ENCODE measurements at regions not wholly inside any gene's neighbourhood (a gene's known extent, or its start where the extent isn't known, plus 50 kb on each side); places are given as distances from the start of the nearest gene placed in this dataset.

- DNase-seq: no peak
- H3K9me3 Mint-ChIP-seq (ENCODE audit: low read depth): peaks cover 4% of the 10 kb centered on the region
- no peak for ATAC-seq
- ChIA-PET CTCF (no interaction called here), POLR2A (no interaction called here)
- no peaks in the 10 kb centered on the region for H3K4me1 Mint-ChIP-seq
- no peak overlapping the region for H3K4me3 Mint-ChIP-seq
- no peaks in the 10 kb centered on the region for H3K36me3 Mint-ChIP-seq (ENCODE audit: low read depth)
- H3K27ac Mint-ChIP-seq: no peak overlapping the region
- intact Hi-C loops (cut with DNase I, micrococcal nuclease): no loop called here
- H3K27me3 Mint-ChIP-seq: no peaks in the 10 kb centered on the region
These were observed 502.6 kb downstream of the HAPSTR1 start for GRCh38 chr16:9594047-9594446.

- POLR2A ChIA-PET: no interaction called here
- CTCF ChIA-PET: no interaction called here
These were observed 503.5 kb downstream of the HAPSTR1 start for GRCh38 chr16:9594946-9595345.

GRCh38 chr16:9595393-9595792 is 503.9 kb downstream of the HAPSTR1 start:
- Mint-ChIP-seq H3K4me1 (no peaks in the 10 kb centered on the region), H3K36me3 (ENCODE audit: low read depth) (no peaks in the 10 kb centered on the region), H3K27ac (no peak overlapping the region), H3K4me3 (no peak overlapping the region), H3K9me3 (ENCODE audit: low read depth) (peaks cover 3% of the 10 kb centered on the region), H3K27me3 (no peaks in the 10 kb centered on the region)
- ATAC-seq (no peak), DNase-seq (no peak)
- intact Hi-C loops (cut with DNase I, micrococcal nuclease): no loop called here
- ChIA-PET POLR2A (no interaction called here), CTCF (no interaction called here)

More at GRCh38 chr16:9594946-9595345, 503.5 kb downstream of the HAPSTR1 start:
- Mint-ChIP-seq H3K4me3 (no peak overlapping the region), H3K36me3 (ENCODE audit: low read depth) (no peaks in the 10 kb centered on the region), H3K4me1 (no peaks in the 10 kb centered on the region), H3K27me3 (no peaks in the 10 kb centered on the region), H3K9me3 (ENCODE audit: low read depth) (peaks cover 4% of the 10 kb centered on the region), H3K27ac (no peak overlapping the region)
- intact Hi-C loops (cut with DNase I, micrococcal nuclease): no loop called here
- DNase-seq (no peak), ATAC-seq (no peak)

GRCh38 chr16:9596788-9597187 is 505.3 kb downstream of the HAPSTR1 start:
- Mint-ChIP-seq H3K36me3 (ENCODE audit: low read depth) (no peaks in the 10 kb centered on the region), H3K4me3 (no peak overlapping the region), H3K4me1 (no peaks in the 10 kb centered on the region), H3K9me3 (ENCODE audit: low read depth) (no peaks in the 10 kb centered on the region), H3K27me3 (no peaks in the 10 kb centered on the region), H3K27ac (no peak overlapping the region)
- ChIA-PET POLR2A (no interaction called here), CTCF (interaction anchor here (0.6 kb wide), 1 partner anchor 197 kb away, joined by 3 read pairs; no protein-coding TSS in a partner anchor)
- ATAC-seq (no peak), DNase-seq (no peak)
- intact Hi-C loops (cut with DNase I, micrococcal nuclease): no loop called here

GRCh38 chr16:9597967-9598730 is 506.7 kb downstream of the HAPSTR1 start:
- ATAC-seq (no peak), DNase-seq (no peak)
- ChIA-PET POLR2A (no interaction called here), CTCF (no interaction called here)
- H3K9me3 Mint-ChIP-seq (ENCODE audit: low read depth): no peaks in the 10 kb centered on the region
- H3K36me3 Mint-ChIP-seq (ENCODE audit: low read depth): no peaks in the 10 kb centered on the region
- intact Hi-C loops (cut with DNase I, micrococcal nuclease): no loop called here
- no peak overlapping the region for H3K4me3 Mint-ChIP-seq
- H3K27me3 Mint-ChIP-seq: no peaks in the 10 kb centered on the region
- H3K27ac Mint-ChIP-seq: no peak overlapping the region
- H3K4me1 Mint-ChIP-seq: no peaks in the 10 kb centered on the region

GRCh38 chr16:9598731-9599083 is 507.3 kb downstream of the HAPSTR1 start:
- ChIA-PET POLR2A (no interaction called here), CTCF (interaction anchor here (0.5 to 0.6 kb wide), 2 partner anchors 119 to 211 kb away, joined by 3 read pairs; no protein-coding TSS in a partner anchor)
- intact Hi-C loops (cut with DNase I, micrococcal nuclease): no loop called here
- DNase-seq (no peak), ATAC-seq (no peak)
- Mint-ChIP-seq H3K4me1 (no peaks in the 10 kb centered on the region), H3K9me3 (ENCODE audit: low read depth) (no peaks in the 10 kb centered on the region), H3K27me3 (no peaks in the 10 kb centered on the region), H3K27ac (no peak overlapping the region), H3K36me3 (ENCODE audit: low read depth) (no peaks in the 10 kb centered on the region), H3K4me3 (no peak overlapping the region)

GRCh38 chr16:9599415-9600120 is 508.1 kb downstream of the HAPSTR1 start:
- Mint-ChIP-seq H3K4me1 (no peaks in the 10 kb centered on the region), H3K4me3 (no peak overlapping the region), H3K27ac (no peak overlapping the region), H3K9me3 (ENCODE audit: low read depth) (no peaks in the 10 kb centered on the region), H3K36me3 (ENCODE audit: low read depth) (no peaks in the 10 kb centered on the region), H3K27me3 (no peaks in the 10 kb centered on the region)
- intact Hi-C loops (cut with DNase I, micrococcal nuclease): loop anchor here in 1 of 2 experiments (10.0 kb wide), 1 partner anchor 55 kb away; no protein-coding TSS in a partner anchor
- ATAC-seq (no peak), DNase-seq (no peak)
- CTCF ChIA-PET: interaction anchor here (0.6 kb wide), 1 partner anchor 118 kb away, joined by 3 read pairs; no protein-coding TSS in a partner anchor
- POLR2A ChIA-PET: no interaction called here

GRCh38 chr16:9602189-9602588 is 510.7 kb downstream of the HAPSTR1 start:
- Mint-ChIP-seq H3K4me3 (no peak overlapping the region), H3K9me3 (ENCODE audit: low read depth) (no peaks in the 10 kb centered on the region), H3K27me3 (no peaks in the 10 kb centered on the region), H3K4me1 (no peaks in the 10 kb centered on the region), H3K27ac (no peak overlapping the region), H3K36me3 (ENCODE audit: low read depth) (no peaks in the 10 kb centered on the region)
- intact Hi-C loops (cut with DNase I, micrococcal nuclease): loop anchor here in 1 of 2 experiments (10.0 kb wide), 1 partner anchor 57 kb away; no protein-coding TSS in a partner anchor
- no peak for DNase-seq
- CTCF ChIA-PET: no interaction called here
- ATAC-seq: no peak
- POLR2A ChIA-PET: no interaction called here

GRCh38 chr16:9603316-9603715 is 511.9 kb downstream of the HAPSTR1 start:
- no peak for ATAC-seq
- no peak overlapping the region for H3K4me3 Mint-ChIP-seq
- H3K9me3 Mint-ChIP-seq (ENCODE audit: low read depth): no peaks in the 10 kb centered on the region
- ChIA-PET POLR2A (no interaction called here), CTCF (no interaction called here)
- DNase-seq: no peak
- no peaks in the 10 kb centered on the region for H3K27me3 Mint-ChIP-seq
- intact Hi-C loops (cut with DNase I, micrococcal nuclease): loop anchor here in 1 of 2 experiments (10.0 kb wide), 1 partner anchor 59 kb away; no protein-coding TSS in a partner anchor
- no peak overlapping the region for H3K27ac Mint-ChIP-seq
- no peaks in the 10 kb centered on the region for H3K4me1 Mint-ChIP-seq
- no peaks in the 10 kb centered on the region for H3K36me3 Mint-ChIP-seq (ENCODE audit: low read depth)

GRCh38 chr16:9607515-9608230 is 516.2 kb downstream of the HAPSTR1 start:
- Mint-ChIP-seq H3K4me1 (no peaks in the 10 kb centered on the region), H3K36me3 (ENCODE audit: low read depth) (no peaks in the 10 kb centered on the region), H3K4me3 (no peak overlapping the region), H3K27me3 (no peaks in the 10 kb centered on the region), H3K27ac (no peak overlapping the region), H3K9me3 (ENCODE audit: low read depth) (peaks cover 4% of the 10 kb centered on the region)
- intact Hi-C loops (cut with DNase I, micrococcal nuclease): loop anchor here in 1 of 2 experiments (10.0 kb wide), 1 partner anchor 63 kb away; no protein-coding TSS in a partner anchor
- no peak for DNase-seq
- ATAC-seq: no peak
- ChIA-PET CTCF (no interaction called here), POLR2A (no interaction called here)

GRCh38 chr16:9610727-9611126 is 519.3 kb downstream of the HAPSTR1 start:
- CTCF ChIA-PET: no interaction called here
- intact Hi-C loops (cut with DNase I, micrococcal nuclease): no loop called here
- POLR2A ChIA-PET: no interaction called here

More at GRCh38 chr16:9610727-9611126, 519.3 kb downstream of the HAPSTR1 start:
- Mint-ChIP-seq H3K4me3 (no peak overlapping the region), H3K27me3 (no peaks in the 10 kb centered on the region), H3K36me3 (ENCODE audit: low read depth) (no peaks in the 10 kb centered on the region), H3K27ac (no peak overlapping the region), H3K9me3 (ENCODE audit: low read depth) (peaks cover 4% of the 10 kb centered on the region), H3K4me1 (no peaks in the 10 kb centered on the region)
- ATAC-seq (no peak), DNase-seq (no peak)

All from activated CD4-positive, alpha-beta T cell treated with anti-CD3 and anti-CD28 coated beads for 36 hours (primary cell).